ENCODE measurements at regions not wholly inside any gene's neighbourhood (a gene's known extent, or its start where the extent isn't known, plus 50 kb on each side); places are given as distances from the start of the nearest gene placed in this dataset.

GRCh38 chr9:85258236-85258635 is 483.5 kb downstream of the AGTPBP1 start:
- Histone ChIP-seq H4K8ac (ENCODE audit: low read depth, low read length) (no peak overlapping the region), H3K27ac (replicated peaks; ENCODE audit: low read length) (no peak overlapping the region), H2BK120ac (ENCODE audit: low read depth, low read length) (no peak overlapping the region), H3K4me1 (ENCODE audit: control insufficient read depth in 2 of 2, insufficient read depth in 1 of 2, low read depth in 1 of 2, low read length in 2 of 2) (peaks cover 0 to 10% of the 10 kb centered on the region in 2 donors), H3K9me3 (replicated peaks in 1 of 2; ENCODE audit: control insufficient read depth in 2 of 2, insufficient read depth in 1 of 2, low read depth in 1 of 2, low read length in 2 of 2) (no peaks in the 10 kb centered on the region), H3K4me3 (ENCODE audit: low read length in 2 of 2) (no peak overlapping the region), H3K4me2 (ENCODE audit: insufficient read depth, low read length, poor library complexity, severe bottlenecking) (no peak overlapping the region), H3K4ac (ENCODE audit: low read length) (no peak overlapping the region), H2BK15ac (ENCODE audit: low read length) (no peak overlapping the region), H2AFZ (ENCODE audit: low read length) (peak overlapping the region; percentile 40), H2BK5ac (ENCODE audit: low read length) (no peak overlapping the region), H3K23ac (ENCODE audit: low read depth, low read length, poor library complexity) (no peak overlapping the region), H3K9ac (ENCODE audit: low read depth, low read length, poor library complexity) (no peak overlapping the region), H2BK12ac (ENCODE audit: low read length) (no peak overlapping the region), H2AK5ac (ENCODE audit: low read depth, low read length) (no peak overlapping the region), H3K79me1 (ENCODE audit: low read depth, low read length) (no peaks in the 10 kb centered on the region), H3K18ac (ENCODE audit: low read length) (peak overlapping the region; percentile 17), H4K91ac (ENCODE audit: low read depth, low read length, poor library complexity) (no peak overlapping the region), H3K27me3 (ENCODE audit: control insufficient read depth in 3 of 3, insufficient read depth in 3 of 3, low read depth in 1 of 3, low read length in 3 of 3) (no peaks in the 10 kb centered on the region), H3K36me3 (replicated peaks in 1 of 2; ENCODE audit: control insufficient read depth in 2 of 2, insufficient read depth in 2 of 2, low read length in 2 of 2) (no peaks in the 10 kb centered on the region), H3K14ac (ENCODE audit: low read length) (no peak overlapping the region)
- no peak for DNase-seq (ENCODE audit: low spot score)
- WGBS, 2 donors (ENCODE audit: extremely low coverage in 2 of 2, insufficient read length in 2 of 2, insufficient replicate concordance in 1 of 2), result no CpG with 5 or more reads among the region's 7 CpGs

- Histone ChIP-seq H3K36me3 (replicated peaks in 1 of 2; ENCODE audit: control insufficient read depth in 2 of 2, insufficient read depth in 2 of 2, low read length in 2 of 2) (no peaks in the 10 kb centered on the region), H3K27me3 (ENCODE audit: control insufficient read depth in 3 of 3, insufficient read depth in 3 of 3, low read depth in 1 of 3, low read length in 3 of 3) (no peaks in the 10 kb centered on the region), H2BK12ac (ENCODE audit: low read length) (no peak overlapping the region), H2BK15ac (ENCODE audit: low read length) (no peak overlapping the region), H2BK120ac (ENCODE audit: low read depth, low read length) (no peak overlapping the region), H4K8ac (ENCODE audit: low read depth, low read length) (no peak overlapping the region), H2BK5ac (ENCODE audit: low read length) (no peak overlapping the region), H3K14ac (ENCODE audit: low read length) (no peak overlapping the region), H3K9me3 (replicated peaks in 1 of 2; ENCODE audit: control insufficient read depth in 2 of 2, insufficient read depth in 1 of 2, low read depth in 1 of 2, low read length in 2 of 2) (no peaks in the 10 kb centered on the region), H3K4me2 (ENCODE audit: insufficient read depth, low read length, poor library complexity, severe bottlenecking) (no peak overlapping the region), H2AFZ (ENCODE audit: low read length) (no peak overlapping the region), H3K23ac (ENCODE audit: low read depth, low read length, poor library complexity) (no peak overlapping the region), H3K18ac (ENCODE audit: low read length) (peak overlapping the region; percentile 31), H3K4me3 (ENCODE audit: low read length in 2 of 2) (no peak overlapping the region), H3K27ac (replicated peaks; ENCODE audit: low read length) (no peak overlapping the region), H3K9ac (ENCODE audit: low read depth, low read length, poor library complexity) (no peak overlapping the region), H3K4me1 (ENCODE audit: control insufficient read depth in 2 of 2, insufficient read depth in 1 of 2, low read depth in 1 of 2, low read length in 2 of 2) (no peaks in the 10 kb centered on the region), H3K79me1 (ENCODE audit: low read depth, low read length) (no peaks in the 10 kb centered on the region), H3K4ac (ENCODE audit: low read length) (no peak overlapping the region), H4K91ac (ENCODE audit: low read depth, low read length, poor library complexity) (no peak overlapping the region), H2AK5ac (ENCODE audit: low read depth, low read length) (no peak overlapping the region)
- WGBS, 2 donors (ENCODE audit: extremely low coverage in 2 of 2, insufficient read length in 2 of 2, insufficient replicate concordance in 1 of 2), result no CpG with 5 or more reads among the region's 5 CpGs
- no peak for DNase-seq (ENCODE audit: low spot score)
Observed at GRCh38 chr9:85249313-85249621, 492.5 kb downstream of the AGTPBP1 start.

DNA sequence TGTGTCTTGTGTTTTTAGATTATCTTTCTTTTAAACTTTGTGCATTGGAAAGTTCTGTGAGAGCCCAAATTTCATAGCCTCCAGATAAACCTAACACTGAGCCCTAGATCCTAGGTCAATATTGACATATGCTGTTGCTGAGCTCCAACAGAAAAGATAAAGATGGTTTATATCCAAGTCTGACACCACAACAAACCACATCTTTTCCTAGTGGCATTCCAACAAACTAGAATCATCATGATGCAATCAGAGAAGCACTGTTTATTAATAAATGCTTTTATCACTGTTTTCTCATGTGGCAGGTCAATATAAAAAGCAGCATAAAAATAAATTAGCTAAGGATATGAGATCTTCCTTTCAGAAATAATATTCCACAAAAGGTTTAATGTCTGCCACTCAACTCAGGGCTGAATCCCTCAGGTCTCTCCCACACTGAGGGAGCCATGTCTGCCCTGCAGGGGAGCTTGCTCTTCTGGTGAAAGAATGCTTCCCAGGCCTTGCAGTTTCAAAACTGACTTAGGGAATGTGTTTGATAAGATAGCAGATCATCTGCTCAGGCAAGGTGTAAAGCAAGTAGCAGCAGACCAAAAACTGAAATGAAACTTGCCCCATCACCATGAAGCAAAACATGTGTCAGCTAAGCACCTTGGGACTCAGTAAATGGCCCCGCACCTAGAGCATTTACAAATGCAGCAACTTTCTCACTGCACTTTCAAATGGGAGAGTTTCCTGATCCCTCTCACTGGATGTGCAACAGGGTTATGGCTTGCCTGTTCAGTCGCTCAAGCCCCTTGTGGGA is 493.0 kb downstream of the AGTPBP1 start:
- H2BK15ac ChIP-seq (ENCODE audit: low read length), result no peak overlapping the region
- H3K4ac ChIP-seq (ENCODE audit: low read length), result no peak overlapping the region
- H3K9me3 ChIP-seq (replicated peaks in 1 of 2; ENCODE audit: control insufficient read depth in 2 of 2, insufficient read depth in 1 of 2, low read depth in 1 of 2, low read length in 2 of 2), result no peaks in the 10 kb centered on the region
- H2AFZ ChIP-seq (ENCODE audit: low read length), result no peak overlapping the region
- H3K14ac ChIP-seq (ENCODE audit: low read length), result no peak overlapping the region
- no peak overlapping the region for H3K4me2 ChIP-seq (ENCODE audit: insufficient read depth, low read length, poor library complexity, severe bottlenecking)
- no peak overlapping the region for H3K27ac ChIP-seq (replicated peaks; ENCODE audit: low read length)
- H2AK5ac ChIP-seq (ENCODE audit: low read depth, low read length), result no peak overlapping the region
- no peaks in the 10 kb centered on the region for H3K36me3 ChIP-seq (replicated peaks in 1 of 2; ENCODE audit: control insufficient read depth in 2 of 2, insufficient read depth in 2 of 2, low read length in 2 of 2)
- no peak overlapping the region for H2BK12ac ChIP-seq (ENCODE audit: low read length)
- H2BK5ac ChIP-seq (ENCODE audit: low read length), result no peak overlapping the region
- no peaks in the 10 kb centered on the region for H3K79me1 ChIP-seq (ENCODE audit: low read depth, low read length)
- no peaks in the 10 kb centered on the region for H3K27me3 ChIP-seq (ENCODE audit: control insufficient read depth in 3 of 3, insufficient read depth in 3 of 3, low read depth in 1 of 3, low read length in 3 of 3)
- no peak overlapping the region for H2BK120ac ChIP-seq (ENCODE audit: low read depth, low read length)
- H4K91ac ChIP-seq (ENCODE audit: low read depth, low read length, poor library complexity), result no peak overlapping the region
- no CpG with 5 or more reads among the region's 2 CpGs for WGBS, 2 donors (ENCODE audit: extremely low coverage in 2 of 2, insufficient read length in 2 of 2, insufficient replicate concordance in 1 of 2)
- H3K9ac ChIP-seq (ENCODE audit: low read depth, low read length, poor library complexity), result no peak overlapping the region
- H4K8ac ChIP-seq (ENCODE audit: low read depth, low read length), result no peak overlapping the region
- no peak for DNase-seq (ENCODE audit: low spot score)
- H3K23ac ChIP-seq (ENCODE audit: low read depth, low read length, poor library complexity), result no peak overlapping the region
- H3K4me3 ChIP-seq (ENCODE audit: low read length in 2 of 2), result no peak overlapping the region
- H3K4me1 ChIP-seq (ENCODE audit: control insufficient read depth in 2 of 2, insufficient read depth in 1 of 2, low read depth in 1 of 2, low read length in 2 of 2), result no peaks in the 10 kb centered on the region
- no peak overlapping the region for H3K18ac ChIP-seq (ENCODE audit: low read length)

DNA sequence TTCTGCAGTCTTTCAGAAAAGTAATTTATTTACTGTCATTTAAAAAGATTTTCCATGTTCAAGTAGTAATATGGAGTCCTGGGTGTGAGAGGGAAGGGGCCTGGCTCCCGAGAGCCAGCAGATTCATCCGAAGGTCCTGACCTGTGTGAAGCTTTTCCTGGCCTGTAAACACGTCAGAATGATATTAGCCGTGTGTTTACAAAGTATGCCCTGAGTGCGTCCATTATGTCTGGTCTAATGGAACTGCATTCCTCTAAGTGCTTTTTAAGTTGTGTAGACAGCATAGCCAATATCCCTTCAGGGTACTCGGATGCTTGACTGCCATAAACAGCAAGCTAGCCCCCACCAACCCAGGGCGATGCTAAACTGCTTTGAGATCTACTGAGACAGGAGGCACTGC is 495.2 kb downstream of the AGTPBP1 start:
- H2BK12ac ChIP-seq (ENCODE audit: low read length), result no peak overlapping the region
- H2AFZ ChIP-seq (ENCODE audit: low read length), result no peak overlapping the region
- H3K14ac ChIP-seq (ENCODE audit: low read length), result no peak overlapping the region
- no peak overlapping the region for H2BK120ac ChIP-seq (ENCODE audit: low read depth, low read length)
- no peak overlapping the region for H3K27ac ChIP-seq (replicated peaks; ENCODE audit: low read length)
- H3K27me3 ChIP-seq (ENCODE audit: control insufficient read depth in 3 of 3, insufficient read depth in 3 of 3, low read depth in 1 of 3, low read length in 3 of 3), result no peaks in the 10 kb centered on the region
- H3K4me3 ChIP-seq (ENCODE audit: low read length in 2 of 2), result no peak overlapping the region
- DNase-seq (ENCODE audit: low spot score), result no peak
- H2AK5ac ChIP-seq (ENCODE audit: low read depth, low read length), result no peak overlapping the region
- WGBS, 2 donors (ENCODE audit: extremely low coverage in 2 of 2, insufficient read length in 2 of 2, insufficient replicate concordance in 1 of 2), result no CpG with 5 or more reads among the region's 7 CpGs
- no peak overlapping the region for H4K91ac ChIP-seq (ENCODE audit: low read depth, low read length, poor library complexity)
- H2BK5ac ChIP-seq (ENCODE audit: low read length), result no peak overlapping the region
- H2BK15ac ChIP-seq (ENCODE audit: low read length), result no peak overlapping the region
- no peak overlapping the region for H3K23ac ChIP-seq (ENCODE audit: low read depth, low read length, poor library complexity)
- H3K4me2 ChIP-seq (ENCODE audit: insufficient read depth, low read length, poor library complexity, severe bottlenecking), result no peak overlapping the region
- H3K4me1 ChIP-seq (ENCODE audit: control insufficient read depth in 2 of 2, insufficient read depth in 1 of 2, low read depth in 1 of 2, low read length in 2 of 2), result peaks cover 0 to 2% of the 10 kb centered on the region in 2 donors
- no peaks in the 10 kb centered on the region for H3K36me3 ChIP-seq (replicated peaks in 1 of 2; ENCODE audit: control insufficient read depth in 2 of 2, insufficient read depth in 2 of 2, low read length in 2 of 2)
- H3K4ac ChIP-seq (ENCODE audit: low read length), result no peak overlapping the region
- H3K18ac ChIP-seq (ENCODE audit: low read length), result no peak overlapping the region
- H3K9me3 ChIP-seq (replicated peaks in 1 of 2; ENCODE audit: control insufficient read depth in 2 of 2, insufficient read depth in 1 of 2, low read depth in 1 of 2, low read length in 2 of 2), result no peaks in the 10 kb centered on the region
- no peak overlapping the region for H4K8ac ChIP-seq (ENCODE audit: low read depth, low read length)
- no peaks in the 10 kb centered on the region for H3K79me1 ChIP-seq (ENCODE audit: low read depth, low read length)
- H3K9ac ChIP-seq (ENCODE audit: low read depth, low read length, poor library complexity), result no peak overlapping the region

Data from neuronal stem cell (in vitro differentiated cells).